Neural progenitor cell (in vitro differentiated cells): ENCODE measurements at regions not wholly inside any gene's neighbourhood (a gene's known extent, or its start where the extent isn't known, plus 50 kb on each side); places are given as distances from the start of the nearest gene placed in this dataset.

ENCODE experiments used
- DNase-seq: peaks from one replicate; pipeline ENCODE4 v3.0.0-alpha.2; 2016; ENCODE audit warnings: low spot score
- H2AFZ ChIP-seq: fragments of 200-600 bp; sonication (generic); replicated peaks from 2 replicates; pipeline ENCODE4 v1.6.1; 2016; ENCODE audit warnings: antibody characterized with exemption
- H3F3A ChIP-seq: fragments of 200-600 bp; sonication (generic); 2 replicates; pipeline ENCODE4 v1.6.1; 2016; ENCODE audit warnings: antibody characterized with exemption, low read depth
- H3K27ac ChIP-seq: fragments of 200-600 bp; sonication (generic); 2 replicates; pipeline ENCODE4 v1.5.1; 2016; ENCODE audit warnings: mild to moderate bottlenecking
- H3K27me3 ChIP-seq: fragments of 200-600 bp; sonication (generic); 2 replicates; pipeline ENCODE4 v1.6.1; 2016; ENCODE audit warnings: mild to moderate bottlenecking, moderate library complexity
- H3K36me3 ChIP-seq: fragments of 200-600 bp; sonication (generic); 2 replicates; pipeline ENCODE4 v1.5.1; 2016
- H3K4me1 ChIP-seq: fragments of 200-600 bp; sonication (generic); 2 replicates; pipeline ENCODE4 v1.6.1; 2016; ENCODE audit warnings: mixed run types
- H3K4me2 ChIP-seq: fragments of 200-600 bp; sonication (generic); 2 replicates; pipeline ENCODE4 v1.6.1; 2016
- H3K4me3 ChIP-seq: fragments of 200-600 bp; sonication (generic); 2 replicates; pipeline ENCODE4 v1.5.1; 2016
- H3K79me2 ChIP-seq: fragments of 200-600 bp; sonication (generic); 2 replicates; pipeline ENCODE4 v1.6.1; 2016; ENCODE audit warnings: low read depth
- H3K9ac ChIP-seq: fragments of 200-600 bp; sonication (generic); 2 replicates; pipeline ENCODE4 v1.6.1; 2016
- H3K9me3 ChIP-seq: fragments of 200-600 bp; sonication (generic); 2 replicates; pipeline ENCODE4 v1.5.1; 2016; ENCODE audit warnings: low read depth
- H4K20me1 ChIP-seq: fragments of 200-600 bp; sonication (generic); 2 replicates; pipeline ENCODE4 v1.6.1; 2016; ENCODE audit warnings: low read depth
- H3K27ac Mint-ChIP-seq: 3 replicates; pipeline ENCODE4 v1.8.0; 2021; ENCODE audit warnings: mixed read lengths
- H3K27me3 Mint-ChIP-seq: 2 replicates; pipeline ENCODE4 v1.8.0; 2022; ENCODE audit warnings: low read depth, mild to moderate bottlenecking, inconsistent platforms, moderate library complexity, mixed read lengths; ENCODE audit not compliant: insufficient read depth
- H3K36me3 Mint-ChIP-seq: 3 replicates; pipeline ENCODE4 v1.8.0; 2021; ENCODE audit warnings: mixed read lengths
- H3K4me1 Mint-ChIP-seq: 3 replicates; pipeline ENCODE4 v1.8.0; 2021; ENCODE audit warnings: mixed read lengths
- H3K4me3 Mint-ChIP-seq: 3 replicates; pipeline ENCODE4 v1.8.0; 2021; ENCODE audit warnings: mild to moderate bottlenecking, moderate library complexity, mixed read lengths
- H3K9me3 Mint-ChIP-seq: 3 replicates; pipeline ENCODE4 v1.8.0; 2020; ENCODE audit warnings: mixed read lengths
- CTCF ChIP-seq: fragments of 200-600 bp; sonication (generic); IDR thresholded peaks from 2 replicates; pipeline ENCODE4 v1.5.1; 2017; ENCODE audit warnings: antibody characterized with exemption, mild to moderate bottlenecking
- EZH2 ChIP-seq: fragments of 200-600 bp; sonication (generic); IDR thresholded peaks from 2 replicates; pipeline ENCODE4 v1.6.1; 2017; ENCODE audit warnings: antibody characterized with exemption, mild to moderate bottlenecking, moderate library complexity
- EZH2phosphoT487 ChIP-seq: fragments of 200-600 bp; sonication (generic); IDR thresholded peaks from 2 replicates; pipeline ENCODE4 v1.6.1; 2017; ENCODE audit warnings: antibody characterized with exemption

DNA sequence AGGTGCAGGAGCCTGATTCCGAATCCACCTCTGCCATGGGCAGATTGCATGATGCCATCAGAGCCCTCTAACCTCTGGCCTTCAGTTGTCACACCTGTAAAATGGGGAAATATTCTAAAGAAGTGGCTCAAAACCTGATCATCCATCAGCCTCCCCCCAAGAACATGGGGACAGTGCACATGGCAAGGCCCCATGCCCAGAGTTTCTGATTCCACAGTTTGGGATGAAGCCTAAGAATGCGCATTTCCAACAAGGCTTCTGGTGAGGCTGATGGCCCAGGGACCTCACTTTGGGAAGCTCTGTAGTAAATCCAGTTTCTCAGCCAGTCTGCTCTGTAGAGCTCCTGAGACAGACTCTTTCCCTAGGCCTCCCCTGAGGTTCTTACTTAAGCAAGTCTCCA, 119.9 kb upstream of the CD93 start:
- H3K9me3 ChIP-seq, result no peaks in the 10 kb centered on the region
- peaks cover 24% of the 10 kb centered on the region for H3K4me1 ChIP-seq
- peaks cover 25% of the 10 kb centered on the region for H3K4me1 Mint-ChIP-seq
- TF ChIP-seq EZH2, result no peak
- no peak for TF ChIP-seq CTCF
- no peak for TF ChIP-seq EZH2phosphoT487
- H3K36me3 Mint-ChIP-seq, result no peaks in the 10 kb centered on the region
- H3K27ac Mint-ChIP-seq, result no peak overlapping the region
- H3K27ac ChIP-seq, result no peak overlapping the region
- peaks cover 9% of the 10 kb centered on the region for H4K20me1 ChIP-seq
- no peaks in the 10 kb centered on the region for H3K79me2 ChIP-seq
- peaks cover 94% of the 10 kb centered on the region for H3K27me3 ChIP-seq
- no peak overlapping the region for H3K4me3 ChIP-seq
- H3K4me3 Mint-ChIP-seq, result no peak overlapping the region
- no peak overlapping the region for H2AFZ ChIP-seq
- H3K27me3 Mint-ChIP-seq, result peaks cover 6% of the 10 kb centered on the region
- peak overlapping the region; percentile 61 for H3K4me2 ChIP-seq
- H3K36me3 ChIP-seq, result no peaks in the 10 kb centered on the region
- no peak for DNase-seq
- no peak overlapping the region for H3K9ac ChIP-seq
- H3F3A ChIP-seq, result peaks cover 22% of the 10 kb centered on the region
- peaks cover 3% of the 10 kb centered on the region for H3K9me3 Mint-ChIP-seq

- H4K20me1 ChIP-seq, result peaks cover 9% of the 10 kb centered on the region
- H3K9ac ChIP-seq, result no peak overlapping the region
- H3K27me3 ChIP-seq, result peaks cover 94% of the 10 kb centered on the region
- H3K36me3 ChIP-seq, result no peaks in the 10 kb centered on the region
- TF ChIP-seq EZH2 (no peak), EZH2phosphoT487 (no peak), CTCF (no peak)
- peaks cover 24% of the 10 kb centered on the region for H3K4me1 ChIP-seq
- no peak overlapping the region for H2AFZ ChIP-seq
- H3K27ac ChIP-seq, result no peak overlapping the region
- H3K4me2 ChIP-seq, result peak overlapping the region; percentile 61
- Mint-ChIP-seq H3K9me3 (peaks cover 3% of the 10 kb centered on the region), H3K27ac (no peak overlapping the region), H3K4me1 (peaks cover 25% of the 10 kb centered on the region), H3K36me3 (no peaks in the 10 kb centered on the region), H3K27me3 (peaks cover 6% of the 10 kb centered on the region), H3K4me3 (no peak overlapping the region)
- H3K9me3 ChIP-seq, result no peaks in the 10 kb centered on the region
- DNase-seq, result peak; percentile 72
- no peaks in the 10 kb centered on the region for H3K79me2 ChIP-seq
- H3F3A ChIP-seq, result peaks cover 22% of the 10 kb centered on the region
- peak overlapping the region; percentile 6 for H3K4me3 ChIP-seq
Measured at GRCh38 chr20:23205611-23206041, 119.5 kb upstream of the CD93 start.

DNA sequence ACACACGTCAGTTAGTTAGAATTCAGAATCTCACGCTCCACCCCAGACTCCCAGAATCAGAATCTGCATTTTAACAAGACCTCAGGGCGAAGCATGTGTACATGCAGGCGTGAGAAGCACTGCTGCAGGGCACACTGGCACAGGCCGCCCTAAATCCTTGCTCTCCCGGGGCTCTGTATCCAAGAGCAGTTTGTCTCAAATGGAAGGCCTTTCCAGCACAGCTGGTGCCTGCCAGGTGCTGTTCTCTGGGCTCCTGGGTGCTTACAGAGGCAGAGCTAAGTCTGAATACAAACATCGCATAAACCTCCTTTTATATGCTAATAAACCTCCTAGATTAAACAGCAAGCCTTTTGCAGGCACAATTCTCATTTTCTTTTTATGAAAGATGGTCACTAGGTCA, 119.1 kb upstream of the CD93 start:
- H3K4me2 ChIP-seq, result peak overlapping the region; percentile 61
- no peak overlapping the region for H3K9ac ChIP-seq
- peak overlapping the region; percentile 6 for H3K4me3 ChIP-seq
- H2AFZ ChIP-seq, result no peak overlapping the region
- no peak overlapping the region for H3K27ac ChIP-seq
- Mint-ChIP-seq H3K4me3 (no peak overlapping the region), H3K27ac (no peak overlapping the region), H3K27me3 (peaks cover 6% of the 10 kb centered on the region), H3K9me3 (peaks cover 3% of the 10 kb centered on the region), H3K36me3 (no peaks in the 10 kb centered on the region), H3K4me1 (peaks cover 27% of the 10 kb centered on the region)
- H4K20me1 ChIP-seq, result peaks cover 9% of the 10 kb centered on the region
- peaks cover 24% of the 10 kb centered on the region for H3K4me1 ChIP-seq
- DNase-seq, result peak; percentile 45
- no peaks in the 10 kb centered on the region for H3K79me2 ChIP-seq
- peaks cover 22% of the 10 kb centered on the region for H3F3A ChIP-seq
- no peaks in the 10 kb centered on the region for H3K36me3 ChIP-seq
- no peak for TF ChIP-seq EZH2
- peak; percentile 18 for TF ChIP-seq EZH2phosphoT487
- peaks cover 94% of the 10 kb centered on the region for H3K27me3 ChIP-seq
- no peaks in the 10 kb centered on the region for H3K9me3 ChIP-seq

- H3K9ac ChIP-seq, result no peak overlapping the region
- Mint-ChIP-seq H3K4me1 (peaks cover 30% of the 10 kb centered on the region), H3K36me3 (no peaks in the 10 kb centered on the region), H3K27ac (no peak overlapping the region), H3K27me3 (peaks cover 7% of the 10 kb centered on the region), H3K9me3 (no peaks in the 10 kb centered on the region), H3K4me3 (peak overlapping the region; percentile 5)
- H3K36me3 ChIP-seq, result no peaks in the 10 kb centered on the region
- no peaks in the 10 kb centered on the region for H3K79me2 ChIP-seq
- TF ChIP-seq CTCF, result no peak
- no peak for TF ChIP-seq EZH2
- no peak for TF ChIP-seq EZH2phosphoT487
- H3K27me3 ChIP-seq, result peaks cover 92% of the 10 kb centered on the region
- peaks cover 22% of the 10 kb centered on the region for H3F3A ChIP-seq
- no peak overlapping the region for H2AFZ ChIP-seq
- H3K4me3 ChIP-seq, result no peak overlapping the region
- peaks cover 9% of the 10 kb centered on the region for H4K20me1 ChIP-seq
- peak overlapping the region; percentile 61 for H3K4me2 ChIP-seq
- H3K4me1 ChIP-seq, result peaks cover 24% of the 10 kb centered on the region
- no peak overlapping the region for H3K27ac ChIP-seq
- no peak for DNase-seq
- H3K9me3 ChIP-seq, result no peaks in the 10 kb centered on the region
Measured at GRCh38 chr20:23203951-23204730, 118.0 kb upstream of the CD93 start.
